Panc1 (cell line): ENCODE measurements at regions not wholly inside any gene's neighbourhood (a gene's known extent, or its start where the extent isn't known, plus 50 kb on each side); places are given as distances from the start of the nearest gene placed in this dataset.

ENCODE experiments used
- ATAC-seq: fragments of 200-7000 bp; cut with Tn5 transposase; 2 replicates; pipeline ENCODE4 v1.9.1; 2020; ENCODE audit warnings: mild to moderate bottlenecking, moderate library complexity
- BruUV-seq: library from RNA; stranded (reverse); fragments of 400-500 nt; replicated peaks from 2 replicates; lab custom pipeline; 2021; lab: Mats Ljungman, UMichigan
- CTCF ChIA-PET: fragments of 300-600 bp; sonication (Branson Sonifier 250); formaldehyde crosslinking; loops from one replicate; lab custom pipeline; 2022; ENCODE audit warnings: antibody characterized with exemption; lab: Charles Lee
- POLR2A ChIA-PET: fragments of 300-600 bp; sonication (Branson Sonifier 250); formaldehyde crosslinking; loops from one replicate; lab custom pipeline; 2022; ENCODE audit warnings: antibody characterized with exemption; lab: Charles Lee
- DNase-seq: peaks from one replicate; pipeline ENCODE4 v3.0.0-alpha.2; 2010; ENCODE audit warnings: low read depth, low spot score
- H3K27ac ChIP-seq: 2 replicates; pipeline ENCODE4 v1.5.1; 2011; ENCODE audit warnings: mild to moderate bottlenecking, low read length, inconsistent platforms
- H3K27me3 ChIP-seq: fragments of 200-500 bp; sonication (Bioruptor generic); 2 replicates; pipeline ENCODE4 v1.6.0; 2014; ENCODE audit warnings: low read length, inconsistent platforms; ENCODE audit not compliant: control insufficient read depth, insufficient read depth
- H3K36me3 ChIP-seq: fragments of 200-500 bp; sonication (Bioruptor generic); 2 replicates; pipeline ENCODE4 v1.5.1; 2014; ENCODE audit warnings: inconsistent platforms, mild to moderate bottlenecking, low read length, moderate library complexity; ENCODE audit not compliant: control insufficient read depth, insufficient read depth
- H3K4me1 ChIP-seq: 2 replicates; pipeline ENCODE4 v1.5.1; 2011; ENCODE audit warnings: inconsistent platforms, mild to moderate bottlenecking, low read length, moderate library complexity; ENCODE audit not compliant: control insufficient read depth, insufficient read depth
- H3K4me3 ChIP-seq, 2 experiments: 2 replicates each; pipeline ENCODE4 v1.5.1; 2011 to 2012; ENCODE audit warnings: low read depth in 2 of 2, low read length in 2 of 2, mild to moderate bottlenecking in 2 of 2, inconsistent platforms in 1 of 2, moderate library complexity in 1 of 2
- H3K9me3 ChIP-seq: fragments of 200-500 bp; sonication (Bioruptor generic); 2 replicates; pipeline ENCODE4 v1.5.1; 2014; ENCODE audit warnings: low read depth, mild to moderate bottlenecking, inconsistent platforms, low read length, moderate library complexity; ENCODE audit not compliant: control insufficient read depth, insufficient read depth
- CTCF ChIP-seq: fragments of 450-650 bp; IDR thresholded peaks from 2 replicates; pipeline ENCODE4 v1.5.1; 2017; ENCODE audit warnings: mild to moderate bottlenecking
- POLR2AphosphoS5 ChIP-seq: IDR thresholded peaks from 2 replicates; pipeline ENCODE4 v1.6.1; 2012; ENCODE audit warnings: mild to moderate bottlenecking, low read depth, low read length, moderate library complexity
- REST ChIP-seq, 2 experiments: IDR thresholded peaks; 2 replicates each; pipeline ENCODE4 v1.6.1; 2011 to 2012; ENCODE audit warnings: low read depth in 2 of 2, control low read depth in 1 of 2, low read length in 1 of 2, mild to moderate bottlenecking in 1 of 2, moderate library complexity in 1 of 2; ENCODE audit not compliant: insufficient read depth in 1 of 2
- SIN3A ChIP-seq: IDR thresholded peaks from 2 replicates; pipeline ENCODE4 v1.6.1; 2012; ENCODE audit warnings: low read depth, mild to moderate bottlenecking, low read length, moderate library complexity, borderline replicate concordance; ENCODE audit not compliant: insufficient read depth
- TCF7L2 ChIP-seq: IDR thresholded peaks from 2 replicates; pipeline ENCODE4 v1.6.1; 2011; ENCODE audit warnings: mild to moderate bottlenecking, low read depth, low read length, inconsistent platforms
- in situ Hi-C: cut with HindIII; loops from 2 replicates; pipeline ENCODE4 v1.10.0; 2016; ENCODE audit warnings: low sequenced_read_pairs, low pct_unique_long_range_greater_than_20kb
- intact Hi-C: fragments of 100-400 bp; cut with micrococcal nuclease; formaldehyde crosslinking; loops from one replicate; pipeline ENCODE4 v1.10.0; 2022; ENCODE audit not compliant: unreplicated experiment

- BruUV-seq: no TSS peak
- Histone ChIP-seq H3K36me3 (no peaks in the 10 kb centered on the region), H3K9me3 (no peaks in the 10 kb centered on the region), H3K4me3 (no peak overlapping the region), H3K27me3 (no peaks in the 10 kb centered on the region; the same call in 1 of the 2 replicates), H3K27ac (no peak overlapping the region), H3K4me1 (no peaks in the 10 kb centered on the region)
- in situ Hi-C loops (no loop called here), intact Hi-C loops (no loop called here)
- ATAC-seq (no peak), DNase-seq (no peak)
- TF ChIP-seq SIN3A (no peak), POLR2AphosphoS5 (no peak), TCF7L2 (no peak), CTCF (no peak), REST (IDR thresholded peaks at IDR 0.05; ENCODE audit: insufficient read depth in 1 of 2, low read depth in 2 of 2, low read length in 1 of 2) (no peak)
- ChIA-PET CTCF (no interaction called here), POLR2A (no interaction called here)
Observed at GRCh38 chr1:83790446-83790845, 208.5 kb downstream of the TTLL7 start.

GRCh38 chr1:83787246-83787998 is 211.5 kb downstream of the TTLL7 start:
- BruUV-seq: no TSS peak
- CTCF ChIA-PET: no interaction called here

More at GRCh38 chr1:83787246-83787998, 211.5 kb downstream of the TTLL7 start:
- no peaks in the 10 kb centered on the region for H3K9me3 ChIP-seq
- intact Hi-C loops: no loop called here
- H3K4me3 ChIP-seq: no peak overlapping the region
- no peaks in the 10 kb centered on the region; the same call in 1 of the 2 replicates for H3K27me3 ChIP-seq
- POLR2A ChIA-PET: no interaction called here
- ATAC-seq (no peak), DNase-seq (no peak)
- no peaks in the 10 kb centered on the region for H3K36me3 ChIP-seq
- no peak overlapping the region for H3K27ac ChIP-seq
- TF ChIP-seq REST (IDR thresholded peaks at IDR 0.05; ENCODE audit: insufficient read depth in 1 of 2, low read depth in 2 of 2, low read length in 1 of 2) (no peak), TCF7L2 (no peak)
- in situ Hi-C loops: no loop called here
- no peaks in the 10 kb centered on the region for H3K4me1 ChIP-seq
